GM13977 (cell line): ENCODE measurements at regions not wholly inside any gene's neighbourhood (a gene's known extent, or its start where the extent isn't known, plus 50 kb on each side); places are given as distances from the start of the nearest gene placed in this dataset.

Experiments used
- DNase-seq: peaks from one replicate; pipeline ENCODE4 v3.0.0; 2012; ENCODE audit warnings: low spot score
- CTCF ChIP-seq: IDR thresholded peaks from 2 replicates; pipeline ENCODE4 v1.5.1; 2012; ENCODE audit warnings: mild to moderate bottlenecking, control low read depth; ENCODE audit not compliant: insufficient read depth; ENCODE audit errors: extremely low read depth, missing control alignments
- in situ Hi-C: fragments of 300-500 bp; cut with MboI; formaldehyde crosslinking; loops from one replicate; pipeline ENCODE4 v1.12.0; 2022; ENCODE audit warnings: low sequenced_read_pairs, low pct_unique_long_range_greater_than_20kb, mixed read lengths, inconsistent platforms; ENCODE audit not compliant: unreplicated experiment

GRCh38 chr21:39084073-39084472 is 99.2 kb downstream of the PSMG1 start:
- no peak for TF ChIP-seq CTCF
- DNase-seq = no peak
- in situ Hi-C loops = no loop called here

GRCh38 chr21:39083377-39084008 is 99.8 kb downstream of the PSMG1 start:
- no peak for DNase-seq
- TF ChIP-seq CTCF = no peak
- in situ Hi-C loops = no loop called here

GRCh38 chr21:39082656-39083376 is 100.4 kb downstream of the PSMG1 start:
- no peak for DNase-seq
- in situ Hi-C loops = no loop called here
- TF ChIP-seq CTCF = no peak

DNA sequence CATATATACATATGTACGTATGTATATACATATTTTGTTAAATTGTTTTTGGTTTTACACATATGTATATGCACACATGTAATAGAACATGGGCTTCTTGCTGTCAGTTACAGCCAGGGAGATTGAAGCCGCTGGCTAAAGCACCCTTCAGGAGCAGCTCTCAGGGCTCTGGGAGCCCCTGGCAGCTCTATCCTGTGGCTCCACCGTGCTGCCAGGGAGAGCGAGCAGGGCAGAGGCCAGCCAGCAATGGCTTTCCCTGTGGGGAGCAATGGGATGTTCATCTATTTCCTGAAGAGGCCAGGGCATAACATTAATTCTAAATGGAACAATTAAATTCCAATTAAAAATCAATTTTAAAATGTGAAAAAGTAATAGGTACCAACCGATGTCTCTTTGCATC is 102.9 kb downstream of the PSMG1 start:
- TF ChIP-seq CTCF = no peak
- in situ Hi-C loops = no loop called here
- no peak for DNase-seq

DNA sequence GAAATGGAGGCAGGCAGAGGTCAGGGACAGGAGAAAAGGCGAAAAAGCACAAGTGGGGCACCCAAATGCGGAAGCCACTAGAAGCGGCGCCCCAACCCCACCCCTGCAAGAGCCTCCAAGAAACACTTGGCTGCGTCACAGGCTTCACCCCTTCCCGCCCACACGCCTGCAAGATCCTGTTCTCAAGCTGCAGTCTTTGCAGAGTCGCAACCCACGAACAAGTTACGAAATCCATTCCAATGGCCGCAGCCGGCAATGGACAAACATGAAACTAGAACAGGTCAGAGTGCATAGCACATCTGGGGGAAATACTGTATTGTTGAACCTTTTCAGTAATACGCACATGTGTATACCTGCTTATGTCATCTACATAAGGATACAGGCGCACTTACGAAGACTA is 103.6 kb downstream of the PSMG1 start:
- in situ Hi-C loops = no loop called here
- DNase-seq = no peak

DNA sequence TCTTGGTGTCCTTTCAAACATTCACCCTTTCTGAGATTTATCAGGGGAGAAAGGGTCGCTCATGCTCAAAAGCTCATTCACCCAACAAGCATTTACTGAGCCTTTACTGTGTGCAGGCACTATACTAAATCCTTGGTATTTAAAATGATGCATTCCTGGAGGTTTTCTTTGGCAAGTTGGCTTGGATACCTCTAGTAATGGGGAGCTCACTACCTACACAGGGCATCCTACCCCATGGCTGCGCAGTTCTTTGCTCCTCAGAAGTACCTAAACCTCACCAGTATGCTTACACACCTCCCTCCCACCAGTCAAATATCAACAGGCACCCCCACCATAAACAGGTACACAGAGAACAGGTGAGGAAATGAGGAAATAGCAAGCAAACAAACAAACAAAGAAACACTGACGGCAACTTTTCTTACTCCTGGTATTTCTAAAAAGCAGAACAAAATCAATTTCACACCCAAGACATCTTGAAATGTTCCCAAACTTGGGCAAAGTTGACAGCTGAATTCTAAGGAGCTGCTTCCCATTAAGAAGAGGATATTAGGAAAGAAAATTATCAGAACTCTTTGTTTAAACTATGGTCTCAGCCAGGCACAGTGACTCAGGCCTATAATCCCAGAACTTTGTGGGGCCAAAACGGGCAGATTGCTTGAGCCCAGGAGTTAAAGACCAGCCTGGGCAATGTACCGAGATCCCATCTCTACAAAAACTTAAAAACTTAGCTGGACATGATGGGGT is 104.8 kb downstream of the PSMG1 start:
- in situ Hi-C loops = no loop called here
- TF ChIP-seq CTCF = no peak
- DNase-seq = no peak

More for the DNA sequence above, 103.6 kb downstream of the PSMG1 start:
- no peak for TF ChIP-seq CTCF
